CD14-positive monocyte (primary cell): ENCODE measurements at regions not wholly inside any gene's neighbourhood (a gene's known extent, or its start where the extent isn't known, plus 50 kb on each side); places are given as distances from the start of the nearest gene placed in this dataset.
"Not testable (repeated sequence)": the region's sequence is repeated elsewhere in the genome, so short reads cannot be mapped to it uniquely, and the experiment has no call there.

Source experiments
- DNase-seq, 3 donors: peaks; one replicate each; pipeline ENCODE4 v3.0.0-alpha.2; 2011 to 2022
- H2AFZ ChIP-seq: 2 replicates; pipeline ENCODE4 v1.6.0; 2012; ENCODE audit warnings: mild to moderate bottlenecking, low read depth, low read length, inconsistent platforms; ENCODE audit not compliant: insufficient read depth, poor library complexity, severe bottlenecking
- H3K27ac ChIP-seq, 2 donors: 1 replicate in 1 of 2; 2 replicates in 1 of 2; pipeline ENCODE4 v1.5.1; 2012 to 2013; ENCODE audit warnings: low read length in 2 of 2, control low read depth in 1 of 2, inconsistent platforms in 1 of 2, low read depth in 1 of 2, mild to moderate bottlenecking in 1 of 2
- H3K27me3 ChIP-seq, 2 donors: one replicate each; pipeline versions ENCODE4 v1.6.0 to v1.6.1; 2011 to 2013; ENCODE audit warnings: low read length in 2 of 2; ENCODE audit not compliant: control insufficient read depth in 2 of 2, insufficient read depth in 2 of 2
- H3K36me3 ChIP-seq, 2 donors: replicated peaks in 1 of 2; 1 replicate in 1 of 2; 2 replicates in 1 of 2; pipeline versions ENCODE4 v1.5.1 to v1.6.1; 2012 to 2013; ENCODE audit warnings: low read length in 2 of 2, control low read depth in 1 of 2, inconsistent platforms in 1 of 2, mild to moderate bottlenecking in 1 of 2; ENCODE audit not compliant: insufficient read depth in 2 of 2, control insufficient read depth in 1 of 2
- H3K4me1 ChIP-seq, 2 donors: 1 replicate in 1 of 2; 2 replicates in 1 of 2; pipeline versions ENCODE4 v1.5.1 to v1.6.1; 2012 to 2013; ENCODE audit warnings: low read length in 2 of 2, control low read depth in 1 of 2, inconsistent platforms in 1 of 2, mild to moderate bottlenecking in 1 of 2, moderate library complexity in 1 of 2; ENCODE audit not compliant: insufficient read depth in 2 of 2, control insufficient read depth in 1 of 2
- H3K4me2 ChIP-seq: replicated peaks from 2 replicates; pipeline ENCODE3; 2012; ENCODE audit warnings: low read length, moderate library complexity, mild to moderate bottlenecking; ENCODE audit not compliant: poor library complexity, severe bottlenecking; ENCODE audit errors: extremely low read depth
- H3K4me3 ChIP-seq, 3 experiments: fragments of 200-600 bp in 1 of 3; sonication (generic) in 1 of 3; replicated peaks in 1 of 3; 1 replicate in 2 of 3; 2 replicates in 1 of 3; pipeline ENCODE4 v1.5.1; 2011 to 2013; ENCODE audit warnings: low read length in 3 of 3, mild to moderate bottlenecking in 3 of 3, control low read depth in 2 of 3, low read depth in 2 of 3, inconsistent platforms in 1 of 3, moderate library complexity in 1 of 3
- H3K79me2 ChIP-seq: 2 replicates; pipeline ENCODE4 v1.6.0; 2012; ENCODE audit warnings: mild to moderate bottlenecking, control low read depth, inconsistent platforms, low read length, moderate library complexity; ENCODE audit not compliant: insufficient read depth
- H3K9ac ChIP-seq: 2 replicates; pipeline ENCODE4 v1.6.0; 2017; ENCODE audit warnings: low read length, mild to moderate bottlenecking; ENCODE audit not compliant: insufficient read depth, poor library complexity, severe bottlenecking
- H3K9me3 ChIP-seq, 2 donors: replicated peaks in 1 of 2; 1 replicate in 1 of 2; 2 replicates in 1 of 2; pipeline versions ENCODE4 v1.5.1 to v1.6.1; 2012 to 2013; ENCODE audit warnings: low read length in 2 of 2, control low read depth in 1 of 2; ENCODE audit not compliant: control insufficient read depth in 1 of 2, insufficient read depth in 1 of 2
- H4K20me1 ChIP-seq: 2 replicates; pipeline ENCODE4 v1.6.0; 2012; ENCODE audit warnings: mild to moderate bottlenecking, low read length, control low read depth, moderate library complexity; ENCODE audit not compliant: insufficient read depth
- H3K27ac Mint-ChIP-seq, 7 donors: one replicate each; pipeline ENCODE4 v1.8.0; 2020; ENCODE audit warnings: mild to moderate bottlenecking in 7 of 7, mixed read lengths in 7 of 7, moderate library complexity in 6 of 7, inconsistent platforms in 2 of 7
- H3K27me3 Mint-ChIP-seq, 3 donors: one replicate each; pipeline ENCODE4 v1.8.0; 2021 to 2022; ENCODE audit warnings: low read depth in 3 of 3, mild to moderate bottlenecking in 3 of 3, mixed read lengths in 3 of 3, moderate library complexity in 3 of 3, inconsistent platforms in 1 of 3
- H3K36me3 Mint-ChIP-seq, 2 donors: one replicate each; pipeline ENCODE4 v1.8.0; 2020; ENCODE audit warnings: mixed read lengths in 2 of 2, inconsistent platforms in 1 of 2, mild to moderate bottlenecking in 1 of 2
- H3K4me1 Mint-ChIP-seq: one replicate; pipeline ENCODE4 v1.8.0; 2020; ENCODE audit warnings: mild to moderate bottlenecking, mixed read lengths
- H3K4me3 Mint-ChIP-seq, 2 donors: one replicate each; pipeline ENCODE4 v1.8.0; 2020; ENCODE audit warnings: mild to moderate bottlenecking in 2 of 2, mixed read lengths in 2 of 2, moderate library complexity in 1 of 2
- H3K9me3 Mint-ChIP-seq, 7 donors: one replicate each; pipeline ENCODE4 v1.8.0; 2020 to 2022; ENCODE audit warnings: mixed read lengths in 7 of 7, mild to moderate bottlenecking in 6 of 7, moderate library complexity in 6 of 7, inconsistent platforms in 2 of 7
- WGBS: methylation state at CpG from one replicate; pipeline ENCODE4 v1.1.5; 2013; ENCODE audit warnings: missing lambda C conversion rate; ENCODE audit not compliant: insufficient coverage; 5-methylcytosine and 5-hydroxymethylcytosine counted together
- intact Hi-C, 2 donors: fragments of 100-400 bp; cut with micrococcal nuclease; formaldehyde crosslinking; loops; one replicate each; pipeline versions ENCODE4 v1.15.0 to v1.15.1; 2023
- TF ChIP-seq, protein P1 (sequence below): fragments of 200-600 bp; IDR thresholded peaks from one replicate; pipeline ENCODE4 v1.8.0; 2022; ENCODE audit warnings: antibody characterized with exemption, mild to moderate bottlenecking

GRCh38 chr3:96480881-96481280 is 333.5 kb upstream of the EPHA6 start:
- Histone ChIP-seq H3K27me3 (no peaks in the 10 kb centered on the region), H3K4me3 (no peak overlapping the region), H3K9ac (no peak overlapping the region), H3K36me3 (no peaks in the 10 kb centered on the region), H2AFZ (no peak overlapping the region), H3K9me3 (no peaks in the 10 kb centered on the region), H3K4me2 (no peak overlapping the region), H4K20me1 (no peaks in the 10 kb centered on the region), H3K79me2 (no peaks in the 10 kb centered on the region), H3K27ac (no peak overlapping the region), H3K4me1 (no peaks in the 10 kb centered on the region)
- no peaks in the 10 kb centered on the region for H3K36me3 Mint-ChIP-seq
- no peak for DNase-seq
- peaks cover 0 to 6% (median 2%) of the 10 kb centered on the region in 7 donors for H3K9me3 Mint-ChIP-seq
- no peak overlapping the region for H3K4me3 Mint-ChIP-seq
- no peaks in the 10 kb centered on the region for H3K4me1 Mint-ChIP-seq
- H3K27ac Mint-ChIP-seq = no peak overlapping the region
- TF ChIP-seq, protein P1, sequence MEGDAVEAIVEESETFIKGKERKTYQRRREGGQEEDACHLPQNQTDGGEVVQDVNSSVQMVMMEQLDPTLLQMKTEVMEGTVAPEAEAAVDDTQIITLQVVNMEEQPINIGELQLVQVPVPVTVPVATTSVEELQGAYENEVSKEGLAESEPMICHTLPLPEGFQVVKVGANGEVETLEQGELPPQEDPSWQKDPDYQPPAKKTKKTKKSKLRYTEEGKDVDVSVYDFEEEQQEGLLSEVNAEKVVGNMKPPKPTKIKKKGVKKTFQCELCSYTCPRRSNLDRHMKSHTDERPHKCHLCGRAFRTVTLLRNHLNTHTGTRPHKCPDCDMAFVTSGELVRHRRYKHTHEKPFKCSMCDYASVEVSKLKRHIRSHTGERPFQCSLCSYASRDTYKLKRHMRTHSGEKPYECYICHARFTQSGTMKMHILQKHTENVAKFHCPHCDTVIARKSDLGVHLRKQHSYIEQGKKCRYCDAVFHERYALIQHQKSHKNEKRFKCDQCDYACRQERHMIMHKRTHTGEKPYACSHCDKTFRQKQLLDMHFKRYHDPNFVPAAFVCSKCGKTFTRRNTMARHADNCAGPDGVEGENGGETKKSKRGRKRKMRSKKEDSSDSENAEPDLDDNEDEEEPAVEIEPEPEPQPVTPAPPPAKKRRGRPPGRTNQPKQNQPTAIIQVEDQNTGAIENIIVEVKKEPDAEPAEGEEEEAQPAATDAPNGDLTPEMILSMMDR = no peak
- 91% methylated on average over 7 of the region's 18 CpGs for WGBS
- intact Hi-C loops = no loop called here
- no peaks in the 10 kb centered on the region for H3K27me3 Mint-ChIP-seq

- DNase-seq, H3K27ac ChIP-seq, H3K4me2 ChIP-seq, H3K4me1 Mint-ChIP-seq, H4K20me1 ChIP-seq, H3K4me3 ChIP-seq, H3K36me3 ChIP-seq, H3K4me1 ChIP-seq, H3K79me2 ChIP-seq, H3K36me3 Mint-ChIP-seq, H3K9me3 ChIP-seq, H3K27me3 Mint-ChIP-seq, H3K27ac Mint-ChIP-seq, H2AFZ ChIP-seq, intact Hi-C loops, H3K9ac ChIP-seq, H3K4me3 Mint-ChIP-seq, H3K27me3 ChIP-seq, H3K9me3 Mint-ChIP-seq: not testable (repeated sequence)
- no CpG with 5 or more reads among the region's 1 CpG for WGBS
These were observed 331.2 kb upstream of the EPHA6 start for GRCh38 chr3:96483191-96483590.
